ENCODE measurements at regions not wholly inside any gene's neighbourhood (a gene's known extent, or its start where the extent isn't known, plus 50 kb on each side); places are given as distances from the start of the nearest gene placed in this dataset.

DNA sequence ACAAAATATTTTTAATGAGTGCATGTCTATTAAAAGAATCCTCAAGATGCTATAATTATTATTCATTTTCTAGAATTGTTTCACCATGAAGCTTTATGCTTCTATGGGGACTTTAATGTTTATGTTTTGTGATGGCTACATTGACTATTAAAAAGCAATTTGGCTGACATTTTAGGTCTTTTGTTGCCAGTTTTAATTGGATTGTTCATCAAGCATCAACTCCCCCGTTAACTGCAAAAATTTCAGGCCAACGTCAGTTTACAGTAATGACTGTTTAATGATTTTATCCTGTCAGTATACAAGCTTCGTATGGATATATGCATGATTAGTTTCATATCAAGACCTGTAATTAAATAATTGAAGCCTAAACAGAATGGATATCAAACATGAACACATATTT, 422.8 kb downstream of the SH2D1A start:
- TF ChIP-seq, protein P1, sequence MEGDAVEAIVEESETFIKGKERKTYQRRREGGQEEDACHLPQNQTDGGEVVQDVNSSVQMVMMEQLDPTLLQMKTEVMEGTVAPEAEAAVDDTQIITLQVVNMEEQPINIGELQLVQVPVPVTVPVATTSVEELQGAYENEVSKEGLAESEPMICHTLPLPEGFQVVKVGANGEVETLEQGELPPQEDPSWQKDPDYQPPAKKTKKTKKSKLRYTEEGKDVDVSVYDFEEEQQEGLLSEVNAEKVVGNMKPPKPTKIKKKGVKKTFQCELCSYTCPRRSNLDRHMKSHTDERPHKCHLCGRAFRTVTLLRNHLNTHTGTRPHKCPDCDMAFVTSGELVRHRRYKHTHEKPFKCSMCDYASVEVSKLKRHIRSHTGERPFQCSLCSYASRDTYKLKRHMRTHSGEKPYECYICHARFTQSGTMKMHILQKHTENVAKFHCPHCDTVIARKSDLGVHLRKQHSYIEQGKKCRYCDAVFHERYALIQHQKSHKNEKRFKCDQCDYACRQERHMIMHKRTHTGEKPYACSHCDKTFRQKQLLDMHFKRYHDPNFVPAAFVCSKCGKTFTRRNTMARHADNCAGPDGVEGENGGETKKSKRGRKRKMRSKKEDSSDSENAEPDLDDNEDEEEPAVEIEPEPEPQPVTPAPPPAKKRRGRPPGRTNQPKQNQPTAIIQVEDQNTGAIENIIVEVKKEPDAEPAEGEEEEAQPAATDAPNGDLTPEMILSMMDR (optimal IDR thresholded peaks at IDR 0.05 in 1 of 3, IDR thresholded peaks at IDR 0.05 in 1 of 3, conservative IDR thresholded peaks at IDR 0.05 in 1 of 3; ENCODE audit: extremely low read depth in 1 of 3, insufficient read depth in 2 of 3, low read length in 3 of 3): no peak
- TF ChIP-seq EZH2 (IDR thresholded peaks at IDR 0.05; ENCODE audit: low read length): no peak
